ENCODE measurements at regions not wholly inside any gene's neighbourhood (a gene's known extent, or its start where the extent isn't known, plus 50 kb on each side); places are given as distances from the start of the nearest gene placed in this dataset.

DNA sequence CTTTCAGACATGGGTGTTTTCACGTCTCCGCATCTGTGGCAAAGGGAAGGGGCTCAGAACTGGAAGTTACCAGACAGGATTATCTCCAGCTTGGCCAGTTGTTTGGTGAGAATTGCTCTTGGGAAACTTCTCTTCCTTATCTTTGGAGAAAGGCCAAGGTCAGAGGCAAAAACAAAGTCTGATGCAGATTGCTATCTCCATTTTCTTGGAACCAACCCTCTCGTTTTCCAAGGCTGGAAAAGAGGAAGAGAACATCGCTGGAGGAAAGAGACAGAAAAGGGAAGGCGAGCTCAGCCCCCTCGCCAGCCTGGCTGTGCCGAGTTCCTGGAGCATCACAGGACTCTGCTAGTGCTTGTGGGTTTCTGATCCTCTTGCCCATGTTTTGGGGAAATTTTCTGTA lies 396.8 kb upstream of the SHH start:
- Histone ChIP-seq H2BK120ac (ENCODE audit: low read depth, low read length) (no peak overlapping the region), H3K36me3 (ENCODE audit: control insufficient read depth in 1 of 2, insufficient read depth in 2 of 2, low read depth in 1 of 2, low read length in 2 of 2) (no peaks in the 10 kb centered on the region), H3K9me3 (ENCODE audit: control insufficient read depth, low read length) (no peaks in the 10 kb centered on the region), H3K4ac (ENCODE audit: low read depth in 1 of 2, low read length in 2 of 2) (no peak overlapping the region), H3K4me1 (ENCODE audit: control insufficient read depth, insufficient read depth, low read depth, low read length) (no peaks in the 10 kb centered on the region), H3K9ac (ENCODE audit: low read length) (no peak overlapping the region), H4K91ac (ENCODE audit: low read length) (no peak overlapping the region), H3K18ac (ENCODE audit: low read depth in 1 of 2, low read length in 2 of 2) (no peak overlapping the region), H3K27me3 (ENCODE audit: control insufficient read depth in 1 of 2, insufficient read depth in 1 of 2, low read length in 2 of 2) (no peaks in the 10 kb centered on the region), H2BK12ac (ENCODE audit: low read length in 2 of 2) (no peak overlapping the region), H3K79me1 (replicated peaks; ENCODE audit: low read length, poor library complexity, severe bottlenecking) (no peaks in the 10 kb centered on the region), H3K23ac (ENCODE audit: low read length in 2 of 2) (no peak overlapping the region), H2AK5ac (ENCODE audit: low read length, severe bottlenecking) (no peak overlapping the region), H4K8ac (ENCODE audit: low read length) (no peak overlapping the region), H2BK5ac (ENCODE audit: low read depth, low read length, poor library complexity, severe bottlenecking) (no peak overlapping the region), H3K14ac (ENCODE audit: low read length in 2 of 2) (no peak overlapping the region), H3K4me2 (ENCODE audit: low read length, poor library complexity, severe bottlenecking) (no peak overlapping the region), H3K4me3 (ENCODE audit: insufficient read depth in 1 of 2, low read depth in 1 of 2, low read length in 2 of 2) (no peak overlapping the region), H2AFZ (ENCODE audit: low read depth, low read length) (no peak overlapping the region), H3K27ac (ENCODE audit: low read length, poor library complexity, severe bottlenecking) (no peak overlapping the region), H2BK15ac (ENCODE audit: low read depth, poor library complexity, severe bottlenecking) (no peak overlapping the region)
- DNase-seq = no peak
- 75% methylated on average over 7 of the region's 7 CpGs for WGBS

DNA sequence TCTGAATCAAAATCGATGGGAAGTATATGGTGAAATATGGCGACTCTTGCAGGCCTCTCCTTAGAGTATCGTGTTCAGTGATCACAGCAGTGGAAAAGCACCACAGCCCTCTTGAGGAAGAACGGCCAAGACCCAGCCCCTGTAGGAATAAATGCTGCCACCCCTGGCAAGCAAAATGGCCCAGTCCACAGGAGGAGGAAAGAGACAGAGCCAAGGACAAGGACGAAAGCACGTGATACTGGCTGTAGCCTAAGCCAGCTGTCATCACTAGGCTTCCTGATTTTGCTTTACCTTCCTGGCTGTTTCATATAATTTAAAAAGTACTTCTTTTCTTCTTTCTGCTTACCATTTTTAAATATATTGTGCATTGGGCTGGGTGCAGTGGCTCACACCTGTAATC lies 395.0 kb upstream of the SHH start:
- no peak overlapping the region for H3K23ac ChIP-seq (ENCODE audit: low read length in 2 of 2)
- 76% methylated on average over 5 of the region's 6 CpGs for WGBS
- H2BK5ac ChIP-seq (ENCODE audit: low read depth, low read length, poor library complexity, severe bottlenecking) = no peak overlapping the region
- H3K9ac ChIP-seq (ENCODE audit: low read length) = no peak overlapping the region
- no peaks in the 10 kb centered on the region for H3K27me3 ChIP-seq (ENCODE audit: control insufficient read depth in 1 of 2, insufficient read depth in 1 of 2, low read length in 2 of 2)
- no peak overlapping the region for H3K4ac ChIP-seq (ENCODE audit: low read depth in 1 of 2, low read length in 2 of 2)
- no peak overlapping the region for H2AK5ac ChIP-seq (ENCODE audit: low read length, severe bottlenecking)
- no peak overlapping the region for H4K91ac ChIP-seq (ENCODE audit: low read length)
- no peaks in the 10 kb centered on the region for H3K9me3 ChIP-seq (ENCODE audit: control insufficient read depth, low read length)
- no peaks in the 10 kb centered on the region for H3K79me1 ChIP-seq (replicated peaks; ENCODE audit: low read length, poor library complexity, severe bottlenecking)
- no peak overlapping the region for H2AFZ ChIP-seq (ENCODE audit: low read depth, low read length)
- no peak overlapping the region for H4K8ac ChIP-seq (ENCODE audit: low read length)
- H3K27ac ChIP-seq (ENCODE audit: low read length, poor library complexity, severe bottlenecking) = no peak overlapping the region
- no peak overlapping the region for H3K14ac ChIP-seq (ENCODE audit: low read length in 2 of 2)
- H3K18ac ChIP-seq (ENCODE audit: low read depth in 1 of 2, low read length in 2 of 2) = no peak overlapping the region
- H3K36me3 ChIP-seq (ENCODE audit: control insufficient read depth in 1 of 2, insufficient read depth in 2 of 2, low read depth in 1 of 2, low read length in 2 of 2) = no peaks in the 10 kb centered on the region
- no peak for DNase-seq
- no peak overlapping the region for H2BK120ac ChIP-seq (ENCODE audit: low read depth, low read length)
- H2BK12ac ChIP-seq (ENCODE audit: low read length in 2 of 2) = no peak overlapping the region
- no peak overlapping the region for H2BK15ac ChIP-seq (ENCODE audit: low read depth, poor library complexity, severe bottlenecking)
- H3K4me3 ChIP-seq (ENCODE audit: insufficient read depth in 1 of 2, low read depth in 1 of 2, low read length in 2 of 2) = no peak overlapping the region
- no peak overlapping the region for H3K4me2 ChIP-seq (ENCODE audit: low read length, poor library complexity, severe bottlenecking)
- H3K4me1 ChIP-seq (ENCODE audit: control insufficient read depth, insufficient read depth, low read depth, low read length) = no peaks in the 10 kb centered on the region

DNA sequence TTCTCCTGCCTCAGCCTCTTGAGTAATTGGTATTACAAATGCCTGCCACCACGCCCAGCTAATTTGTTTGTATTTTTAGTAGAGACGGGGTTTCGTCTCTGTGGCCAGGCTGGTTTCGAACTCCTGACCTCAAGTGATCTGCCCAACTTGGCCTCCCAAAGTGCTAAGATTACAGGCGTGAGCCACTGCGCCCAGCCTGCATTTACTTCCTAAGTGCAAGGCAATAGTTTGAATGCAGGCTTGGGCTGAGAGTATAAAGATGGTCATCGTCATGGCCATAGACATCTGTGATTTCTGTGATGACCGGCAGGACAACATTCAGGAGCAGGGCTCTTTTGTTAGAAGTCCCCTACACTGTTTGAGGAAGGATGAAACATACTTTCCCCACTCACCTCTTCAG lies 393.9 kb upstream of the SHH start:
- Histone ChIP-seq H3K4me3 (ENCODE audit: insufficient read depth in 1 of 2, low read depth in 1 of 2, low read length in 2 of 2) (no peak overlapping the region), H3K18ac (ENCODE audit: low read depth in 1 of 2, low read length in 2 of 2) (no peak overlapping the region), H3K4me2 (ENCODE audit: low read length, poor library complexity, severe bottlenecking) (no peak overlapping the region), H2AFZ (ENCODE audit: low read depth, low read length) (no peak overlapping the region), H3K36me3 (ENCODE audit: control insufficient read depth in 1 of 2, insufficient read depth in 2 of 2, low read depth in 1 of 2, low read length in 2 of 2) (no peaks in the 10 kb centered on the region), H4K91ac (ENCODE audit: low read length) (no peak overlapping the region), H2BK12ac (ENCODE audit: low read length in 2 of 2) (no peak overlapping the region), H4K8ac (ENCODE audit: low read length) (no peak overlapping the region), H3K9ac (ENCODE audit: low read length) (no peak overlapping the region), H3K79me1 (replicated peaks; ENCODE audit: low read length, poor library complexity, severe bottlenecking) (no peaks in the 10 kb centered on the region), H3K9me3 (ENCODE audit: control insufficient read depth, low read length) (no peaks in the 10 kb centered on the region), H3K23ac (ENCODE audit: low read length in 2 of 2) (no peak overlapping the region), H2AK5ac (ENCODE audit: low read length, severe bottlenecking) (no peak overlapping the region), H3K4me1 (ENCODE audit: control insufficient read depth, insufficient read depth, low read depth, low read length) (no peaks in the 10 kb centered on the region), H2BK15ac (ENCODE audit: low read depth, poor library complexity, severe bottlenecking) (no peak overlapping the region), H3K27ac (ENCODE audit: low read length, poor library complexity, severe bottlenecking) (no peak overlapping the region), H3K14ac (ENCODE audit: low read length in 2 of 2) (no peak overlapping the region), H2BK120ac (ENCODE audit: low read depth, low read length) (no peak overlapping the region), H3K27me3 (ENCODE audit: control insufficient read depth in 1 of 2, insufficient read depth in 1 of 2, low read length in 2 of 2) (no peaks in the 10 kb centered on the region), H3K4ac (ENCODE audit: low read depth in 1 of 2, low read length in 2 of 2) (no peak overlapping the region), H2BK5ac (ENCODE audit: low read depth, low read length, poor library complexity, severe bottlenecking) (no peak overlapping the region)
- WGBS = 87% methylated on average over 8 of the region's 8 CpGs
- DNase-seq = no peak

DNA sequence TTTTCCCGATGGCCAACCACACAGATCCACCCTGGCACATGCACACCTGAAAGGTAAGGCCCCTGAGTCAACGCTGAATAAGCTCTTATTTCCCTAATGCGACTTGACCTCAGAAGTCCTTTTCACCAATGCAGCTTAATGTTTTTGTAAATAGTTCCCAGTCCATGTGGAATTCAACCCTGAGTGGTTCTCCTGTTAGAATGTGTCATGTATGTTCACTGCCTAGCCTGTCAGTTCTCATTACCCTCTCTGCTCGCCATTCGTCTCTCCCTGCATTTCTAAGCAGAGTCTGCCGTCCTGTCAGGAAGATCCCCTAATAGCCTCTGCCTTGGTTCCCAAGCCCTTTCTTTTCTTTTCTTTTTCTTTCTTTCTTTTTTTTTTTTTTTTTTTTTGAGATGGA lies 392.6 kb upstream of the SHH start:
- Histone ChIP-seq H3K4me3 (ENCODE audit: insufficient read depth in 1 of 2, low read depth in 1 of 2, low read length in 2 of 2) (no peak overlapping the region), H3K79me1 (replicated peaks; ENCODE audit: low read length, poor library complexity, severe bottlenecking) (no peaks in the 10 kb centered on the region), H2AFZ (ENCODE audit: low read depth, low read length) (no peak overlapping the region), H2BK15ac (ENCODE audit: low read depth, poor library complexity, severe bottlenecking) (no peak overlapping the region), H3K18ac (ENCODE audit: low read depth in 1 of 2, low read length in 2 of 2) (no peak overlapping the region), H3K23ac (ENCODE audit: low read length in 2 of 2) (no peak overlapping the region), H3K9me3 (ENCODE audit: control insufficient read depth, low read length) (no peaks in the 10 kb centered on the region), H4K8ac (ENCODE audit: low read length) (no peak overlapping the region), H3K4me1 (ENCODE audit: control insufficient read depth, insufficient read depth, low read depth, low read length) (no peaks in the 10 kb centered on the region), H4K91ac (ENCODE audit: low read length) (no peak overlapping the region), H2BK5ac (ENCODE audit: low read depth, low read length, poor library complexity, severe bottlenecking) (no peak overlapping the region), H3K4ac (ENCODE audit: low read depth in 1 of 2, low read length in 2 of 2) (no peak overlapping the region), H2AK5ac (ENCODE audit: low read length, severe bottlenecking) (no peak overlapping the region), H2BK12ac (ENCODE audit: low read length in 2 of 2) (no peak overlapping the region), H3K4me2 (ENCODE audit: low read length, poor library complexity, severe bottlenecking) (no peak overlapping the region), H3K27ac (ENCODE audit: low read length, poor library complexity, severe bottlenecking) (no peak overlapping the region), H3K9ac (ENCODE audit: low read length) (no peak overlapping the region), H2BK120ac (ENCODE audit: low read depth, low read length) (no peak overlapping the region), H3K14ac (ENCODE audit: low read length in 2 of 2) (no peak overlapping the region), H3K27me3 (ENCODE audit: control insufficient read depth in 1 of 2, insufficient read depth in 1 of 2, low read length in 2 of 2) (no peaks in the 10 kb centered on the region), H3K36me3 (ENCODE audit: control insufficient read depth in 1 of 2, insufficient read depth in 2 of 2, low read depth in 1 of 2, low read length in 2 of 2) (no peaks in the 10 kb centered on the region)
- 81% methylated on average over 6 of the region's 6 CpGs for WGBS
- no peak for DNase-seq

Data from mesenchymal stem cell (in vitro differentiated cells and primary cell).